ENCODE measurements at regions not wholly inside any gene's neighbourhood (a gene's known extent, or its start where the extent isn't known, plus 50 kb on each side); places are given as distances from the start of the nearest gene placed in this dataset.
A peak's percentile ranks its signal among the peaks of the same experiment; 100 is the strongest.
"Not testable (repeated sequence)": the region's sequence is repeated elsewhere in the genome, so short reads cannot be mapped to it uniquely, and the experiment has no call there.

- DNase-seq: not testable (repeated sequence)
These were observed 77.9 kb downstream of the NR4A2 start for GRCh38 chr2:156254637-156255067.

- DNase-seq: no peak
These were observed 78.8 kb downstream of the NR4A2 start for GRCh38 chr2:156253765-156254164.

- DNase-seq: no peak
These were observed 89.6 kb downstream of the NR4A2 start for GRCh38 chr2:156242874-156243273.

GRCh38 chr2:156237558-156237957 is 95.0 kb downstream of the NR4A2 start:
- DNase-seq: no peak

- no peak for DNase-seq
These were observed 102.7 kb downstream of the NR4A2 start for GRCh38 chr2:156229724-156230362.

GRCh38 chr2:156223328-156223727 is 109.2 kb downstream of the NR4A2 start:
- not testable (repeated sequence) for DNase-seq

- no peak for DNase-seq
These were observed 110.8 kb downstream of the NR4A2 start for GRCh38 chr2:156221703-156222102.

- no peak for DNase-seq
These were observed 112.9 kb downstream of the NR4A2 start for GRCh38 chr2:156219491-156220100.

GRCh38 chr2:156215656-156216055 is 116.9 kb downstream of the NR4A2 start:
- no peak for DNase-seq

GRCh38 chr2:156211318-156211717 is 121.2 kb downstream of the NR4A2 start:
- DNase-seq: no peak

GRCh38 chr2:156206355-156206754 is 126.2 kb downstream of the NR4A2 start:
- no peak for DNase-seq

- DNase-seq: no peak
These were observed 132.9 kb downstream of the NR4A2 start for GRCh38 chr2:156199588-156199987.

- DNase-seq: no peak
These were observed 136.5 kb downstream of the NR4A2 start for GRCh38 chr2:156196031-156196430.

GRCh38 chr2:156192468-156192867 is 140.1 kb downstream of the NR4A2 start:
- DNase-seq: no peak

- DNase-seq: no peak
These were observed 141.0 kb downstream of the NR4A2 start for GRCh38 chr2:156191527-156191926.

GRCh38 chr2:156190517-156190916 is 142.0 kb downstream of the NR4A2 start:
- DNase-seq: peak; percentile 3

- DNase-seq: no peak
These were observed 142.9 kb downstream of the NR4A2 start for GRCh38 chr2:156189584-156189983.

GRCh38 chr2:156189143-156189542 is 143.4 kb downstream of the NR4A2 start:
- peak; percentile 48 for DNase-seq

GRCh38 chr2:156182132-156182531 is 150.4 kb downstream of the NR4A2 start:
- no peak for DNase-seq

- DNase-seq: no peak
These were observed 151.3 kb downstream of the NR4A2 start for GRCh38 chr2:156181208-156181607.

- DNase-seq: no peak
These were observed 154.9 kb downstream of the NR4A2 start for GRCh38 chr2:156177654-156178053.

GRCh38 chr2:156175946-156176345 is 156.6 kb downstream of the NR4A2 start:
- no peak for DNase-seq

- no peak for DNase-seq
These were observed 161.6 kb downstream of the NR4A2 start for GRCh38 chr2:156170929-156171328.

- no peak for DNase-seq
These were observed 166.8 kb downstream of the NR4A2 start for GRCh38 chr2:156165742-156166141.
